ENCODE measurements at regions not wholly inside any gene's neighbourhood (a gene's known extent, or its start where the extent isn't known, plus 50 kb on each side); places are given as distances from the start of the nearest gene placed in this dataset.
A peak's percentile ranks its signal among the peaks of the same experiment; 100 is the strongest.

DNA sequence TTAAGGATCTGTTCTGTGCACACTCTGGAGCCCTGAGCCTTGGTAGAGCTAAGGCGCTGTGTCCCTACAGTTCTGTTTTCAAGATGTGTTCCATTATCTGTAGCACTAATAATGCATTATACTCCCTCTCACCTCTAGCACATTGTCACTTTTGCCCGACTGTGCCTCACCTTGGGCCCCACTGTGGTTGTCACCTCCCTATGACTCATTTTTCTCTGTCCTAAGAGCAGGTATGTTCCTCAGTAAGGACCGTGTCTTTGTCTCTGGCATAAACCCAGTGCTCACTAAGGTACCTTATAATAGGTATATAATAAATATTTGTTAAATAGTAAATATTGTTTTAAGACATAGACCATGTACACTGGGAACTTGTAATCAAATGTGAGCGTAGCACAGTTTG lies 942.5 kb upstream of the CITED2 start:
- TF ChIP-seq, protein P1, sequence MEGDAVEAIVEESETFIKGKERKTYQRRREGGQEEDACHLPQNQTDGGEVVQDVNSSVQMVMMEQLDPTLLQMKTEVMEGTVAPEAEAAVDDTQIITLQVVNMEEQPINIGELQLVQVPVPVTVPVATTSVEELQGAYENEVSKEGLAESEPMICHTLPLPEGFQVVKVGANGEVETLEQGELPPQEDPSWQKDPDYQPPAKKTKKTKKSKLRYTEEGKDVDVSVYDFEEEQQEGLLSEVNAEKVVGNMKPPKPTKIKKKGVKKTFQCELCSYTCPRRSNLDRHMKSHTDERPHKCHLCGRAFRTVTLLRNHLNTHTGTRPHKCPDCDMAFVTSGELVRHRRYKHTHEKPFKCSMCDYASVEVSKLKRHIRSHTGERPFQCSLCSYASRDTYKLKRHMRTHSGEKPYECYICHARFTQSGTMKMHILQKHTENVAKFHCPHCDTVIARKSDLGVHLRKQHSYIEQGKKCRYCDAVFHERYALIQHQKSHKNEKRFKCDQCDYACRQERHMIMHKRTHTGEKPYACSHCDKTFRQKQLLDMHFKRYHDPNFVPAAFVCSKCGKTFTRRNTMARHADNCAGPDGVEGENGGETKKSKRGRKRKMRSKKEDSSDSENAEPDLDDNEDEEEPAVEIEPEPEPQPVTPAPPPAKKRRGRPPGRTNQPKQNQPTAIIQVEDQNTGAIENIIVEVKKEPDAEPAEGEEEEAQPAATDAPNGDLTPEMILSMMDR (IDR thresholded peaks at IDR 0.05) = no peak
- Mint-ChIP-seq H3K27ac (ENCODE audit: unreplicated experiment) (no peak overlapping the region), H3K4me3 (ENCODE audit: unreplicated experiment) (no peak overlapping the region), H3K4me1 (ENCODE audit: unreplicated experiment) (peaks cover 32% of the 10 kb centered on the region), H3K27me3 (ENCODE audit: unreplicated experiment) (no peaks in the 10 kb centered on the region), H3K9me3 (ENCODE audit: unreplicated experiment) (peaks cover 6% of the 10 kb centered on the region), H3K36me3 (ENCODE audit: unreplicated experiment) (peaks cover 1% of the 10 kb centered on the region)
- no peak for DNase-seq (ENCODE audit: extremely low spot score, unreplicated experiment)

DNA sequence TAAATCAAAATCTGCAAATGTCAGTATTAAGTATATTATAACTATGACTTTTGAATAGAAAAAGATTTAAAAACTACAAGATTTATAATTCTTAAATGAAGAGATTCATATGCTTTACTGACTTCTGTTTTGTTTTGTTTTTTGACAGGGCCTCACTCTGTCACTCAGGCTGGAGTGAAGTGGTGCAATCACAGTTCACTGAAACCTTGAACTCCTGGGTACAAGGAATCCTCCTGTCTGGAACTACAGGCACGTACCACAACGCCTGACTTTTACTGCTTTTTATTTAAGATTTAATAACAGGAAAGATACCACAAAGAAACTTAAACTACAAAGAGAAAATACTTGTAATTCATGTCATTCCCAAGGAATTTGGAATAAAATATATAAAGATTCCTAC lies 940.2 kb upstream of the CITED2 start:
- no peak overlapping the region for H3K27ac Mint-ChIP-seq (ENCODE audit: unreplicated experiment)
- TF ChIP-seq, protein P1 (IDR thresholded peaks at IDR 0.05) = no peak
- peaks cover 1% of the 10 kb centered on the region for H3K36me3 Mint-ChIP-seq (ENCODE audit: unreplicated experiment)
- no peak overlapping the region for H3K4me3 Mint-ChIP-seq (ENCODE audit: unreplicated experiment)
- H3K9me3 Mint-ChIP-seq (ENCODE audit: unreplicated experiment) = peaks cover 9% of the 10 kb centered on the region
- H3K27me3 Mint-ChIP-seq (ENCODE audit: unreplicated experiment) = no peaks in the 10 kb centered on the region
- peaks cover 18% of the 10 kb centered on the region for H3K4me1 Mint-ChIP-seq (ENCODE audit: unreplicated experiment)
- no peak for DNase-seq (ENCODE audit: extremely low spot score, unreplicated experiment)

DNA sequence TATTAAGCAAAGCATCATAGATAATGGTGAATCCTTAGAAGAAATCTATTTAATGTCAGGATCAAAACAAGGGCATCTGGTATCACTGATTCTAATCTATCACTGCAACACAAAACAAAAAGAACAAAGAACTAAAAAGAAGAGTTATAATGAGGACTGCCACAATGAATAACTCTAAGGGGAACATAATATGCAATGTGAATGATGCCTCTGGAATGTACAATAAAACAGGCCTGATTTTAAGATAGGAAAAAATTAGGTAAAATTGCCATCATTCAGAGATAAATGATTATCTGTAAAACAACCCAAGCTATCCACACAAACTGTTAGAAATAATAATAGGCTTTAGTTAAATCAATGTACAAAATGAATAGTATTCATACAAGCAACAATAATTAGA lies 936.7 kb upstream of the CITED2 start:
- TF ChIP-seq, protein P1 (IDR thresholded peaks at IDR 0.05) = no peak
- H3K27me3 Mint-ChIP-seq (ENCODE audit: unreplicated experiment) = no peaks in the 10 kb centered on the region
- peaks cover 9% of the 10 kb centered on the region for H3K9me3 Mint-ChIP-seq (ENCODE audit: unreplicated experiment)
- H3K27ac Mint-ChIP-seq (ENCODE audit: unreplicated experiment) = peak overlapping the region; percentile 34
- H3K36me3 Mint-ChIP-seq (ENCODE audit: unreplicated experiment) = peaks cover 1% of the 10 kb centered on the region
- no peak overlapping the region for H3K4me3 Mint-ChIP-seq (ENCODE audit: unreplicated experiment)
- peaks cover 5% of the 10 kb centered on the region for H3K4me1 Mint-ChIP-seq (ENCODE audit: unreplicated experiment)
- no peak for DNase-seq (ENCODE audit: extremely low spot score, unreplicated experiment)

DNA sequence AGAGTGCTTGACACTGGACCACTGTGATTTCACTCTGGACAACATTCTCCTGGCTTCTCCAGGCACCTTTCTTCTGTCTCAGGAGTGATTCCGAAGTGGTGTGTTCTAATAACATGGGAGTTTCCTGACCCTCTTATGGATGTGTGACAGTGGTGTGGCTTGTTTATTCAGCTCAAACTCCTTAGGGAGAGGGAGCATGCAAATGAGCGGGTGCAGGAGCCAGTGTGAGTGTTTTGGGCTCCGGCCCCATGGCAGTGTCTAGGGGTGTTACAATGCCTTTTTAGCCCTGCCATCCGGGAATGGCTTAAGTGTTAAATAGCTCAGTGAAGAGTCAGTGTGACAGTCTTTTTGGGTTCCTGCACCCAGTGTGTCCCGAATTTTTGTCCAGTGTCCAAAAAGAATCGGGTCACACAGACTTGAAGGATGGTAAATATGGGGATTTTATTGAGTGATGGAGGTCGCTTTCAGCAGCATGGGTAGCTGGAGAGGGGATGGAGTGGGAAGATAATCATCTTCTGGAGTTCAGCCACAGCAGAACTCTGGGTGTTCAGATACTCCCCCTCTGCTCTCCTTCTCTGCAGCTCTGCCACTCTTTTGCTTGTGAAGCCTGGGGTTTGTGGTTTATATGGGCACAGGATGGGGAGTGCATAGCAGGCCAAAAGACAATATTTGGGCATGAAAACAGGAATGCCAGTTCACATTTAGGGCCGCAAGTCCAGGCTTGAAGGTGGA lies 928.9 kb upstream of the CITED2 start:
- TF ChIP-seq, protein P1 (IDR thresholded peaks at IDR 0.05) = no peak
- peaks cover 12% of the 10 kb centered on the region for H3K4me1 Mint-ChIP-seq (ENCODE audit: unreplicated experiment)
- peaks cover 4% of the 10 kb centered on the region for H3K9me3 Mint-ChIP-seq (ENCODE audit: unreplicated experiment)
- H3K27me3 Mint-ChIP-seq (ENCODE audit: unreplicated experiment) = no peaks in the 10 kb centered on the region
- DNase-seq (ENCODE audit: extremely low spot score, unreplicated experiment) = no peak
- H3K4me3 Mint-ChIP-seq (ENCODE audit: unreplicated experiment) = no peak overlapping the region
- no peaks in the 10 kb centered on the region for H3K36me3 Mint-ChIP-seq (ENCODE audit: unreplicated experiment)
- H3K27ac Mint-ChIP-seq (ENCODE audit: unreplicated experiment) = peak overlapping the region; percentile 15

DNA sequence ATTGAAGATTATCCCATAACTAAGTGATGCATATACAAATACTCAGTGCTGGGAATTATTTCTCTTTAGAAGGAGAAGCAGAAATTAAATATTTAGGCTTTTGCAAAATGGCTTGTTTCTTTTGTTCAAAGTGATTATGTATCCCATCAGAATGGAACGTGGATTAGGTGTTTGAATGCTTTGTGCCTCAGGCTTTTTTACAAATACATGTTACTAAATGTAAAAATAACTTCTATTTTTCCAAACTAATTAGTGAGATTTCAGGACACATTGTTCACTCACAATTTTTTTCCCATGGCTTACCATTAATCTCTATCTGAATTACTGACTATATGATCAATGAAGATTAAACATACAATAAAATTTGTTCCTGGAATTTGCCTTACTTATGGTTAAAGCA lies 925.9 kb upstream of the CITED2 start:
- H3K4me3 Mint-ChIP-seq (ENCODE audit: unreplicated experiment) = no peak overlapping the region
- no peak overlapping the region for H3K27ac Mint-ChIP-seq (ENCODE audit: unreplicated experiment)
- H3K9me3 Mint-ChIP-seq (ENCODE audit: unreplicated experiment) = peaks cover 12% of the 10 kb centered on the region
- TF ChIP-seq, protein P1 (IDR thresholded peaks at IDR 0.05) = no peak
- peaks cover 16% of the 10 kb centered on the region for H3K4me1 Mint-ChIP-seq (ENCODE audit: unreplicated experiment)
- H3K27me3 Mint-ChIP-seq (ENCODE audit: unreplicated experiment) = no peaks in the 10 kb centered on the region
- DNase-seq (ENCODE audit: extremely low spot score, unreplicated experiment) = no peak
- H3K36me3 Mint-ChIP-seq (ENCODE audit: unreplicated experiment) = no peaks in the 10 kb centered on the region

Measured in osteocyte (in vitro differentiated cells).